Suppressor macrophage (primary cell): ENCODE measurements at regions not wholly inside any gene's neighbourhood (a gene's known extent, or its start where the extent isn't known, plus 50 kb on each side); places are given as distances from the start of the nearest gene placed in this dataset.

Source experiments
- DNase-seq, 4 experiments: peaks; one replicate each; pipeline ENCODE4 v3.0.0-alpha.2; 2020 to 2022

DNA sequence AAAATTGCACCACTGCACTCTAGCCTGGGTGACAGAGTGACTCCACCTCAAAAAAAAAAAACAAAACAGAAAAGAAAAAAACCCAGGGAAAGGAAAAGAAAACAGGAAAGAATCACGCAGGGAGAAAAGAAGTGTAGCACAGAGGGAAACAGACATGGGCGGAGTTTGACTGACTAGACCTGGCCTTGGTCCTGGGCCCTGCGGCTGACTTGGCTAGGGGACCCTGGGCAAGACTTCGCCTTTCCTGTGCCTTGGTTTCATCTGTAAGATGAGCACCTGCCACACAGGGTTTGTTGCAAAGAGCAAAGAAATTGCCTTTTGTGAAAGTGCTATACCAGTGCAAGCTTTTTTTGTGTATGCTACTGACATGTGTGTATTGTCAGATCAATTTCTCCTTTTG lies 71.3 kb upstream of the KCNG1 start:
- no peak for DNase-seq

DNA sequence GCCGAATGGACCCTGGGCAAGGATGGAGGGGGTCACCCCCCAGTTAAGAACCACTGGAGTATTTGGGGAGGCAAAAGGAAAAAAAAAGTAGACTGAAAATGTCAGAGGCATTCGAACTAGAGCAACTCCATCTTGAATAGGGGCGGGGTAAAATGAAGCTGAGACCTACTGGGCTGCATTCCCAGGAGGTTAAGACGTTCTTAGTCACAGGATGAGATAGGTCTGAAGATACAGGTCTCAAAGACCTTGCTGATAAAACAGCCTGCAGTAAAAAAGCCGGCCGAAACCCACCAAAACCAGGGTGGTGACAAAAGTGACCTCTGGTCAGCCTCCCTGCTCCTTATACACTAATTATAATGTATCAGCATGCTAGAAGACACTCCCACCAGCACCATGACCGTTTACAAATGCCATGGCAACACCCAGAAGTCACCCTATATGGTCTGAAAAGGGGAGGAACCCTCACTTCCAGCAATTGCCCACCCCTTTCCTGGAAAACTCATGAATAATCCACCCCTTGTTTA lies 70.4 kb upstream of the KCNG1 start:
- DNase-seq: no peak

DNA sequence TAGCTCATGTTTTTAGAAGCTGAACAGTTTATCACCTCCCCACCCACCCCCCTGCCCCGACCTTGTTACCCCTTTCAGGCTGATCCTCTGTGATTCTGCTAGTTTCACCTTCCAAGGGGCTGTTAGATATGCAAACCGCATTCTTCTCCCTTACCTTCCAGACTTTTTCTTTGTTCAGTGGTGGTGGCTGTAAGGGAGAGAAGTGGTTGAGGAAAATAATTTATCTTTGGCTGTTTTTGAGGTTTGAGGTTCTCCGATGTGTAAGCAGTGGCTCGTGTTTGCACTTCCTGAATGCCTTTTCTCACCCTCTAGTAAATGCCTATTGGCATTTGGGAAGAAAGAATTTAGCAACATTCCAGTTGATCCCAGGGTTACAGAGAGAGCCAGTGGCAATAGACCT lies 69.4 kb upstream of the KCNG1 start:
- DNase-seq: no peak

DNA sequence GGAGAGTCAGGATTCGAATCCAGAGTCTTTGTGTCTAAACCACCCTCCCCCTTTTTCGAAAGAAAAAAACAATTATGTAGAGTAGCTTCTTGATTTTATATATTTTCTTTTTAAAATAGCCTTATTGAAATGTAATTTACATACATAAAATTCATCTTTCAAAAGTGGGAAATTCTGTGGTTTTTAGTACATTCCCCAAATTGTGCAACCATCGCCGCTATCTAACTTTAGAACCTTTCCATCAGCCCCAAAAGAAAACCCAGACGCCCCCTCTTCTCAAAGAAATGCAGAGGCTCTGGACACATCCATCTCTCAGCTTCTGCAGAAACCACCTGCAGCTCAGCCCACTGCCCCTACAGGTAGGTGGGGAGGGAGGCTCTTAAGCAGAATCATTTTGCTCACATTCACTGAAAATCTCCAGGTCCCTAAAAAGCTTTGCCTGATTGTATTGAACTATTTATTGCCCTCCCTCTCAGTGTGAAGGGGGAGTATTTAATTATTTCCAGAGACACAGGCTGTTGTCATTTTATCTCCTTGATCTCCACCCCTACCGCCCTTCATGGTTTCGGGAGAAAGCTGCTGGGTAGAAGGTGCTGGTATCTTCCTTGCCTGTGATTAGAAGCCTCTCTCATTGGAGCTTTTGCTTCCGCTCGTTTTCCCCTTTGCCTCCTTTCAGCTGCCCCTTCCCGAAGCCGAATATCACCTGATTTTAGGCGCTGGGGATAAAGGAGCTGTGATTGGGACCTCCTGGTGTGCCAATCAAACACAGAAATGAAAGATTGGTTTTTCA lies 68.7 kb upstream of the KCNG1 start:
- DNase-seq: no peak

DNA sequence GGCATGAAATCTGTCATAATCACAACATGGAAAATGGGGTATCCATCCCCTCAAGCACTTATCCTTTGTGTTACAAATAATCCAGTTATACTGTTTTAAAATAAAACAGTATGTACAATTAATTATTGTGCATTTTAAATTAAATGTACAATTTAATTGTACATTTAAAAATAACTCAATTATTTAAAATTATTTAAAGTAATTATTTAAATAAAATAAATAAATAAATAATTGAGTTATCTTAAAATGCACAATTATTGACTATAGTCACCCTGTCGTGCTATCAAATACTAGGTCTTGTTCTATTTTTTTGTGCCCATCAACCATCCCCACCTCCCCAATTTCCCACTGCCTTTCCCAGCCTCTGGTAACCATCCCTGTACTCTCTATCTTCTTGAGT lies 66.9 kb upstream of the KCNG1 start:
- no peak for DNase-seq

DNA sequence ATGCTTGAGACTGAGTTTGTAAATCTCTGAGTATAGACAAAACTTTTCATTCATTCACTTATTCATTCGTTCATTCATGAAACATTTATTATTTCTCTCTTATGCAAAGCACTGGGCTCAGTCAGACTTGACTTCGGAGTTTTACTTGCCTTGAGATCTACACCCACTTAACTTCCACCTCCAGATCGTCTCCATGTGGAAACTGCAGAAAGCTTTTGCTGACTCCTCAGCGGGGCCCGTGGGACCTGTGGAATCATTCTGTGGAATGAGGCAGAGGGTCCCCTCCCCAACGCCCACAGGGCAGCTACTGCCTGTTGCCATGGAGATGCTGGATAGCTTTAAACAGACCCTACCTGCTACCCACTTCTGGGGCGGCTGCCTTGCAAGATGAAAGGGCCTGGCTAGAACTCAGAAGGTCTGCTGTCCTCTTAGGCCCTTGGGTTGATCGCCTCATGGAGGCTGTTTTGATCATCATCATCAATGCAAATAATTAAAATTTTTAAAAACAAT lies 66.4 kb upstream of the KCNG1 start:
- no peak for DNase-seq

DNA sequence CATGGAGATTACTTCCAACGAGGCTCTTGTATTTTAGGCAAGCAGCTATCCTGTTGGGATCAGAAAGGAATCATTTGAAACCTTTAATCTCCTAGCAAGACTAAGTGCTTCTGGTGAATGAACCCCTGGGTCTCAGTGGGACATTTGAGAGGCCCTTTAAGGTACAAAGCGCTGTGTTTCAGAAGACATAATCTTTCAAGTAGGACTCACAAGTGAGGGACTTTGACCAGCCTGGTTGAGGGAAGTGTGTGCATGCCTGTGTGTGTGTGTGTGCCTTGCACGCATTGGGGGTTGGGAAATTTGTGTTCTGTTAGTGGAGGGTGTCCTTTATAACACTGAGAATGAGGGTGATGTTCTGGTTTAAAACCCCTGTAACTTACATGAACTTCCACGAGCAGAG lies 64.4 kb upstream of the KCNG1 start:
- DNase-seq: no peak

DNA sequence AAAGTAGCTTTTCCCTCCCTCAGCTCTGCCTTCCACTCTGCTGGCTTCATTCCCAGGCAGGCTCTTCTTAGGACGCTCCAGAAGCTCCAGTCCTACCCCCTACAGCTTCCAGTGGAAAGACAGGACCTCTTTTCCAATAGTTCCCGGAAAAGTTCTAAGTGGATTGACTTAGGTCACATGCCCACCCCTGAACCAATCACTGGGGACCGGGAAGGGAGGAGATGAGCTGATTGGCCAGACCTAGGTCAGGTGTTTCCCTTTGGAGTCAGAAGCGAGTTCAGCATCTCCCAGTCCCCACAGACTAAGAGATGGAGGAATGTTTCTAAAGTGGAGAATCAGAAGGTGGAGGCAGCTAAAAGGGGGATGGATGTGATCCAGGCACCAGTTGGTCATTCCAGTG lies 62.9 kb upstream of the KCNG1 start:
- no peak for DNase-seq

DNA sequence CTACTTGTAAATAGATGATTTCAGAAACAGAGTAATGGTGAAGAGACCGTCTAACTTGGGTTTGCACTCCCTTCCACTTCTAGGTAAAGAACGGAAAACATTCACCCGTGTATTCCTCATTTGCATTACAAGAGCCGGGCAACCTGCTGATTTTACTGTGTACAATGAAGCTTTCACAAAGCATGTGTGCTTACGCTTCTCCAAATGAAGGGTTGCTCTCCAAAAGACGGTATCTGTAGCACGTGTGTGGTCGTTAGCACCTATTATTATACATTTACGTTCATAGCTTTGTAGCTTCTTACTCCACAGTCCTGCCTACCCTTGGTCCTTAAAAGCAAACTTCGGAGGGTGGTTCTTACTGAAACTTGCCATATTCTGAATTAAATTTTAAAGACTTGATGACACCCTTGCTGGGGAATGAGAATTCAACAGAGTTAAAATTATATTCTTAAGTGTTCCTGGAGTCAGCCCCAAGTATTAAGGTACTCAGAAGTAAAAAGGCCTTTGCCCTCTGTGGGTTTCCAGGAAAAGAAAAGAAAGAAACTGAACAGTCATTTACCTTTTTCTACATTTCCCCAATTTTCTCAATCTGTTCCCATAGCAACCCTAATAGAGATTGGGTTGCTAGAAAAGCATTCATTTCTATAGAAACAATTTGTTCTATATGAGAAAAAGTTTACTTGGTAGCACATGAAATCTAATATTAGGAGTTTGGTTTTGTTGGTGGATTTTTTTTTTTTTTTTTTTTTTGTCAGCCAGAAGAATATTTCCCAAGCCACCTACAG lies 61.9 kb upstream of the KCNG1 start:
- DNase-seq: no peak

DNA sequence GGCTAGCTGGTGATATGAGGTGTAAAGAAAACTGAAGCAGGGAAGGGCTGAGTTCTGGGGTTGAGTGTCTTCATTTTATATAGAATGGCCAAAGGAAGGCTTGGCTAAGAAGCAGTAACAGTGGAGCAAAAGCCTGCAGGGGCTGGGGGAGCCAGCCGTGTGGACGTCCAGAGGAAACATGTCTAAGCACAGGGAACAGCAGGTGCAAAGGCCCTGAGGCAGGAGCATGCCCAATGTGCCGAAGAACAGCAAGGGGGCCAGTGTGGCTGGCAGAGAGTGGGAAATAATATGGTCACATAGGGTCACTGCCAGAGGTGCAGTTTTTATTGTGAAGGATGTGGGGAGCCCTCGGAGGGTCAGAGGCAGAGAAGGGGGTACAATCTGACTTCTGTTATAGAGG lies 60.5 kb upstream of the KCNG1 start:
- DNase-seq: no peak

DNA sequence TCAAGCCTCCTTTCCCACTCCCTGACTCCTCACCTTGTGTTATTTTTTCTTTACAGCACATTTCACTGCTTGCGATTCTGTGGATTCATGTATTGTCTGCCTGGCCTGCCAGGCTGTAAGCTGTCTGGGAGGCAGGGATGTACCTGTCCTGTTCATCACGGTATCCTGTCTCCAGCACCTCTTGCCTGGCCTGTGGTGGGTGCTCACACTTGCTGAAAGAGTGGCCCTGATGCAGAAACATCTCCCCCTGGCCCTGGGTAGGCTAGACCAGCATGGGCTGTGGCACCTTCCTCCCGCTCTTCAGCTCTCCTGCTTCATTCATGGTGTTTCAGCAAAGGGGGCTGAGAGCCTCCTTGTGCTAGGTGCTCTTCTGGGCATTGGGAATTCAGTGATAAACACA lies 60.1 kb upstream of the KCNG1 start:
- DNase-seq: no peak

DNA sequence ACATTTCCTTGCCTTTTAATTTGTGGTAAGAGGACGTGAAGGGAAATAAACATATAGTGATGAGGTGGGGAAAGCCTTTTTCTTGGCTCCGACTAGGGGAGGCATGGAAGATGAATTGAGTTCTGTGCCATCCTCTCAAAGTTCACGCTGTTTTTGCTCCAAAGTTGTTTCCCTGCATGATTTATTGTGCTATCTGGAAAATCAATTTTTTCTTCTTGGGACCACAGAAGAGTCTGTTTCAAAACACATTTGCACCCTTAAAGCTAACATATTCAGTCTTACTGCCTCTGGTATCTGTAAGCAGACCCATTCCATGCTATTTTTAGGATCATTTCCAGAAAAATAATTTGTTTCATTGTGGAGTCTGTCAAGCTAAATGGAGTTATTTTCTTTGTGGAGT lies 57.6 kb upstream of the KCNG1 start:
- DNase-seq: no peak

DNA sequence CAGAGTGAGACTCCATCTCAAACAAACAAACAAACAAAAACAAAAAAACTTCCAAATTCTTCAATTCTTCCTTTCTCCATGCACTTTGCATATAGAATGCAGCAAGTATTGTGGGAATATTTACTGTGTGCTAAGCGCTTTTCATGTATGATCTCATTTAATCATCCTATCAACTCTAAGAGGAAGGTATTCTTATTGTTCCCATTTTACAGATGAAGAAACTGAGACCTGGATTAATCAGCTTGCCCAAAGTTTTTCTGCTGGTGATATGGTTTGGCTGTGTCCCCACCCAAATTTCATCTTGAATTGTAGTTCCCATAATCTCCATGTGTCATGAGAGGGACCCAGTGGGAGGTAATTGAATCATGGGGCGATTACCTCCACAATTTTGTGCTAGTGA lies 56.6 kb upstream of the KCNG1 start:
- DNase-seq: no peak

DNA sequence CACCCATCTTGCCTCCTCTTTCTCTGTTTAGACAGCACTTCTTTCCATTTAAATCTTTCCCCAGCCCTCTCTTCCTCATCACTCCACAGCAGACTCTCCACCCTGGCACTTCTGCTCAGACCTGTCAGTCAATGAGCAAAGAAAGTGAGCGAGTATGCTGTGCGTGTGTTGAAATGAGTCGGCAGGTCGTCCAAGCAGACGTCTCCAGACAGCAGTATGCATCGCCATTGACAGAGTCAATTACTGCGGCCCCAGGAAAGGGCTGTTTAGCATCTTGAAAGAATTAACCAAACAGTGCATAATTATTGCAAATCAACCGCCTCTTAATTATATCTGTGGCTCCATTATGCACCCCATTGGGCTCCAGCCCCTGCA lies 54.8 kb upstream of the KCNG1 start:
- no peak for DNase-seq

DNA sequence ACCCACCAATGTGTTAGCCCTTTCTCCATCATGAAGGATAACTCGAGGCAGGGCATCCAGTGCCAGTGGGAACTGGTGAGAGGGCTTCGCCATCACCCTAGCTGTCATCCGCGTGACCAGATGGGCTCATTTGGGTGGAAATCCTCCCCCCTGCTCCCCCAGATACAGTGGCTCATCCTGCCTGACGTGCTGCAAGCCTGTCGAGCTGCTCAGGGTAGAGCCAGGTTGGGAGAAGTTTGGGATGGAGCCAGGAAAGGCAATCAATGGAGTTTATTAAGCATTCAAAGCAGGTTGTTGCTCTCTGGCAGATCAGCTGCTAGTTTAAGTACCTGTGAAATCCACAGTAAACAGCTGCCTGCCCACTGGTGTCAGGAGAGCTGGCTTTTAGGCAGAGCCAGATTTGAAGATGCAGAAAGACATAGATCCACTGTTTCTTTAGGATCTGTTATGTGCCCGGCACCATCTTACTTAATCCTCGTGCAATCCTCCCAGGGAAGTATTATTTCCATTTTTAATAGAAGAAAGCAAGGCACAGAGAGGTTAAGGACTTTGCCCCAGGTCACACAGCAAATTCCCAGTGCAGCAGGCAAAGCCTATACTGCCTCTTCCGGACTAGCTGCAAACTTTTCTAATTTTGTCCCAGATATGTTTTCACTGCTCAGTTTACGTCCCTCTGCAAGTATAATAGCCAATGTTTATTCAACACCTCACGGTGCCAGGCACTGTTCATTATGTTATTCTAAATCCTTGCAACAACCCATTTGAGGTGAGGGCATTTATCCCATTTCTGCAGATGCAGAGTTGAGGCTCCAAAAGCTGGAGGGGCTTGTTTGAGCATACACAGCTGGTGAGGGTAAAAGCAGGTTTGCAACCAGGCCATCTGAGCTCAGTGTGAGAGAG lies 54.1 kb upstream of the KCNG1 start:
- DNase-seq: no peak

DNA sequence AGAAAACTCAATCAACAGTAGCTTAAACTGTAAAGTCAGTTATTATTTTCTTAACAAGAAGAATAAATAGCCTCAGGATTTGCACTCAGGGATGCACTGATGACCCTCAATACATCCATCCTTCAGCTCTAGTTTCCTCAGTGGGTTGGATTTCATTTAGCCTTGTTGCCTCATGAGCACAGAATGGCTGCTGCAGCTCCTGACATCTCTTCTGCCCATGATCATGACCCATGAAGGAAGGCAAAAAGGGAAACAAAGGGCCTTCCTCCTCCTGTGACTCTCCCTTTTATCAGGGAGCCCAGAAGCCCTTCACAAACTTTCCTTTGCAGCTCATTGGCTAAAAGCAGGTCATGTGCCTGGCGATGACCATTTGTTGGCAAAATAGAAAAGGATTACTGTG lies 51.2 kb upstream of the KCNG1 start:
- no peak for DNase-seq
